ENCODE measurements at regions not wholly inside any gene's neighbourhood (a gene's known extent, or its start where the extent isn't known, plus 50 kb on each side); places are given as distances from the start of the nearest gene placed in this dataset.

GRCh38 chr12:68490476-68490875, 120.2 kb upstream of the RAP1B start:
- no peak for TF ChIP-seq ELF1 (IDR thresholded peaks at IDR 0.05; ENCODE audit: borderline replicate concordance, low read depth)
- TF ChIP-seq POLR2A (IDR thresholded peaks at IDR 0.05; ENCODE audit: borderline replicate concordance, extremely low read depth, insufficient read depth, insufficient read length) = no peak
- TF ChIP-seq POLR2AphosphoS5 (IDR thresholded peaks at IDR 0.05; ENCODE audit: low read depth, low read length) = no peak
- TF ChIP-seq SIN3A (IDR thresholded peaks at IDR 0.05; ENCODE audit: low read depth) = no peak
- TF ChIP-seq EZH2phosphoT487 (IDR thresholded peaks at IDR 0.05; ENCODE audit: borderline replicate concordance) = no peak
- no peak for TF ChIP-seq CTCF (IDR thresholded peaks at IDR 0.05 in 2 of 3, conservative IDR thresholded peaks at IDR 0.05 in 1 of 3; ENCODE audit: borderline replicate concordance in 1 of 3, insufficient read depth in 1 of 3, low read depth in 2 of 3, low read length in 2 of 3)
- TF ChIP-seq EZH2 (IDR thresholded peaks at IDR 0.05) = no peak
- TF ChIP-seq EGR1 (IDR thresholded peaks at IDR 0.05; ENCODE audit: low read depth) = no peak
- TF ChIP-seq YY1 (IDR thresholded peaks at IDR 0.05; ENCODE audit: extremely low read depth, insufficient replicate concordance, low read depth, low read length) = no peak
- no peak for TF ChIP-seq MAX (IDR thresholded peaks at IDR 0.05)
- TF ChIP-seq ZNF274 (IDR thresholded peaks at IDR 0.05; ENCODE audit: low read depth, low read length) = no peak
